GM23338 (cell line): ENCODE measurements at regions not wholly inside any gene's neighbourhood (a gene's known extent, or its start where the extent isn't known, plus 50 kb on each side); places are given as distances from the start of the nearest gene placed in this dataset.

Experiments used
- ATAC-seq: fragments of 200-7000 bp; cut with Tn5 transposase; 3 replicates; pipeline ENCODE4 v1.9.1; 2020
- DNase-seq: peaks from one replicate; pipeline ENCODE4 v3.0.0-alpha.2; 2015; ENCODE audit warnings: low spot score
- H2AFZ ChIP-seq: fragments of 200-600 bp; sonication (generic); 2 replicates; pipeline ENCODE4 v1.8.0; 2016; ENCODE audit warnings: antibody characterized with exemption, mild to moderate bottlenecking, moderate library complexity
- H3F3A ChIP-seq: fragments of 200-600 bp; sonication (generic); replicated peaks from 2 replicates; pipeline ENCODE4 v1.8.0; 2017; ENCODE audit warnings: antibody characterized with exemption, mixed run types, low read depth
- H3K27ac ChIP-seq: fragments of 200-600 bp; sonication (generic); 2 replicates; pipeline ENCODE4 v1.6.1; 2016; ENCODE audit warnings: low read depth
- H3K27me3 ChIP-seq: fragments of 200-600 bp; sonication (generic); 2 replicates; pipeline ENCODE4 v1.8.0; 2016; ENCODE audit warnings: mild to moderate bottlenecking, mixed run types, moderate library complexity; ENCODE audit not compliant: insufficient read depth
- H3K36me3 ChIP-seq: fragments of 200-600 bp; sonication (generic); 2 replicates; pipeline ENCODE4 v1.8.0; 2016; ENCODE audit warnings: mild to moderate bottlenecking; ENCODE audit not compliant: insufficient read depth
- H3K4me1 ChIP-seq: fragments of 200-600 bp; sonication (generic); 2 replicates; pipeline ENCODE4 v1.8.0; 2016; ENCODE audit warnings: mild to moderate bottlenecking, moderate library complexity; ENCODE audit not compliant: insufficient read depth
- H3K4me2 ChIP-seq: fragments of 200-600 bp; sonication (generic); 2 replicates; pipeline ENCODE4 v1.7.1; 2017; ENCODE audit warnings: mixed run types
- H3K4me3 ChIP-seq: fragments of 200-600 bp; sonication (generic); 2 replicates; pipeline ENCODE4 v1.6.1; 2016; ENCODE audit warnings: mixed run types
- H3K79me2 ChIP-seq: fragments of 200-600 bp; sonication (generic); replicated peaks from 2 replicates; pipeline ENCODE4 v1.8.0; 2017; ENCODE audit warnings: mild to moderate bottlenecking; ENCODE audit not compliant: insufficient read depth
- H3K9me2 ChIP-seq: fragments of 200-600 bp; sonication (generic); 2 replicates; pipeline ENCODE4 v1.8.0; 2017; ENCODE audit not compliant: insufficient read depth
- H4K20me1 ChIP-seq: fragments of 200-600 bp; sonication (generic); replicated peaks from 2 replicates; pipeline ENCODE4 v1.8.0; 2017; ENCODE audit warnings: mild to moderate bottlenecking; ENCODE audit not compliant: insufficient read depth
- H3K27ac Mint-ChIP-seq: 2 replicates; pipeline ENCODE4 v1.8.0; 2020; ENCODE audit warnings: inconsistent platforms, mild to moderate bottlenecking, moderate library complexity, mixed read lengths
- H3K27me3 Mint-ChIP-seq: 3 replicates; pipeline ENCODE4 v1.8.0; 2022; ENCODE audit warnings: low read depth, mild to moderate bottlenecking, moderate library complexity, mixed read lengths, inconsistent platforms; ENCODE audit not compliant: insufficient read depth, poor library complexity
- H3K36me3 Mint-ChIP-seq: 3 replicates; pipeline ENCODE4 v1.8.0; 2021; ENCODE audit warnings: low read depth, mild to moderate bottlenecking, inconsistent platforms, moderate library complexity, mixed read lengths
- H3K4me1 Mint-ChIP-seq: 3 replicates; pipeline ENCODE4 v1.8.0; 2020; ENCODE audit warnings: mild to moderate bottlenecking, inconsistent platforms, mixed read lengths
- H3K4me3 Mint-ChIP-seq: 3 replicates; pipeline ENCODE4 v1.8.0; 2021; ENCODE audit warnings: moderate library complexity, mild to moderate bottlenecking, inconsistent platforms, mixed read lengths
- H3K9me3 Mint-ChIP-seq: 3 replicates; pipeline ENCODE4 v1.8.0; 2020; ENCODE audit warnings: moderate library complexity, mild to moderate bottlenecking, inconsistent platforms, mixed read lengths
- CREB1 ChIP-seq: fragments of 250-450 bp; sonication (Bioruptor Pico); IDR thresholded peaks from 2 replicates; pipeline ENCODE4 v1.5.0; 2020; ENCODE audit warnings: low read depth, mild to moderate bottlenecking, moderate library complexity
- ETS1 ChIP-seq: IDR thresholded peaks from 2 replicates; pipeline ENCODE4 v1.6.1; 2016; ENCODE audit warnings: antibody characterized with exemption
- EZH2 ChIP-seq: fragments of 200-600 bp; sonication (generic); IDR thresholded peaks from one replicate; pipeline ENCODE4 v1.8.0; 2017; ENCODE audit warnings: antibody characterized with exemption, mild to moderate bottlenecking, low read depth; ENCODE audit not compliant: unreplicated experiment
- EZH2phosphoT487 ChIP-seq: fragments of 200-600 bp; sonication (generic); IDR thresholded peaks from one replicate; pipeline ENCODE4 v1.8.1; 2018; ENCODE audit warnings: antibody characterized with exemption; ENCODE audit not compliant: unreplicated experiment
- POLR2AphosphoS5 ChIP-seq: IDR thresholded peaks from 2 replicates; pipeline ENCODE4 v1.6.1; 2016; ENCODE audit warnings: antibody characterized with exemption, low read depth
- REST ChIP-seq: IDR thresholded peaks from one replicate; pipeline ENCODE4 v1.6.1; 2018; ENCODE audit warnings: antibody characterized with exemption; ENCODE audit not compliant: unreplicated experiment
- STAT1 ChIP-seq: IDR thresholded peaks from one replicate; pipeline ENCODE4 v1.6.1; 2016; ENCODE audit warnings: antibody characterized with exemption; ENCODE audit not compliant: unreplicated experiment
- ZNF114 ChIP-seq: fragments of 250-450 bp; sonication (Bioruptor Pico); IDR thresholded peaks from 2 replicates; pipeline ENCODE4 v1.5.0; 2020; ENCODE audit warnings: mild to moderate bottlenecking, moderate library complexity
- ZNF331 ChIP-seq: fragments of 250-450 bp; sonication (Bioruptor Pico); IDR thresholded peaks from 2 replicates; pipeline ENCODE4 v1.5.0; 2020; ENCODE audit warnings: low read depth, mild to moderate bottlenecking, moderate library complexity
- ZNF462 ChIP-seq: fragments of 250-450 bp; sonication (Bioruptor Pico); IDR thresholded peaks from 2 replicates; pipeline ENCODE4 v1.5.0; 2020; ENCODE audit warnings: mild to moderate bottlenecking, moderate library complexity

DNA sequence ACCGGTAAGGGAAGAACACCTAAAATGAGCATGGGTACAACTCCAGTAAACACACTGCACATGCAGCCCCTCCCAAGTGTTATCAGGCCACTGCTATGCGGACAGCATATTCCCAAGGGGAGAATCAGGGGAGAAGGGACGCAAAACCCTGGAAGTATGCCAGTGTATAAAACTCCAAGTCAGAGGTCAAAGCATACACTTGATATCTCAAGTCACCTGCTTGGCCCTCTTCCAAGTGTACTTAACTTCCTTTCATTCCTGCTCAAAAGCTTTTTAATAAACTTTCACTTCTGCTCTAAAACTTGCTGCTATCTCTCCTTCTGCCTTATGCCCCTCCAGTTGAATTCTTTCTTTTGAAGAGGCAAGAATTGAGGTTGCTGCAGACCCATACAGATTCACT is 408.1 kb downstream of the HTR1A start (continued):
- TF ChIP-seq CREB1 (CRISPR knock-in tag) (no peak), ZNF114 (CRISPR knock-in tag) (no peak), REST (no peak), ZNF331 (CRISPR knock-in tag) (no peak)

DNA sequence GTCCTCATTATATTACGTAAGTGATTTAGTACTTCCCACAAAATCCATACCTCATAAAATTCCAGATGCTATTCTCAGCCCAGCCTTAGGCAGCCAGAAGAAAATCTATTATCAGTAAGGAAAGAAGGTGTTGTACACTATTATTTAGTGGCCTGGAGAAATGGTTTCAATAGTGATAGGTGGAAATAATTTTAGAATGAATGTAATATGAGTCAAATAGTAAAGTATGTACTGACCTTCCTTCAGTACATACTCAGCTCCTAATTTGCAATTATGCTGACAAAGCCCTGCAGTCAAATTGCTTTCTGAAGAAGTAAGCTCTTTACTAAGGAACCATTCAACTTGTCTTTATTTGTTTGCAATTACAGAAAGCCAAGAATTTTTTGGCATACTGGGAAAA is 409.2 kb downstream of the HTR1A start:
- Histone ChIP-seq H3K9me2 (no peaks in the 10 kb centered on the region), H3K4me1 (no peaks in the 10 kb centered on the region), H3K79me2 (no peaks in the 10 kb centered on the region), H2AFZ (no peak overlapping the region), H3K4me2 (no peak overlapping the region), H3K27ac (no peak overlapping the region), H3K36me3 (no peaks in the 10 kb centered on the region), H3F3A (no peaks in the 10 kb centered on the region), H4K20me1 (no peaks in the 10 kb centered on the region), H3K27me3 (no peaks in the 10 kb centered on the region), H3K4me3 (no peak overlapping the region)
- no peak overlapping the region for H3K4me3 Mint-ChIP-seq
- H3K36me3 Mint-ChIP-seq, result no peaks in the 10 kb centered on the region
- no peak overlapping the region for H3K27ac Mint-ChIP-seq
- no peaks in the 10 kb centered on the region; the same call in 2 of the 3 replicates for H3K4me1 Mint-ChIP-seq
- no peaks in the 10 kb centered on the region for H3K27me3 Mint-ChIP-seq
- DNase-seq, result no peak
- no peak for ATAC-seq
- H3K9me3 Mint-ChIP-seq, result no peaks in the 10 kb centered on the region
- TF ChIP-seq EZH2phosphoT487, result no peak
- TF ChIP-seq ETS1, result no peak
- TF ChIP-seq POLR2AphosphoS5, result no peak
- TF ChIP-seq ZNF462 (CRISPR knock-in tag), result no peak
- TF ChIP-seq CREB1 (CRISPR knock-in tag), result no peak
- no peak for TF ChIP-seq ZNF331 (CRISPR knock-in tag)
- no peak for TF ChIP-seq REST
- no peak for TF ChIP-seq STAT1
- TF ChIP-seq EZH2, result no peak
